ENCODE measurements at regions not wholly inside any gene's neighbourhood (a gene's known extent, or its start where the extent isn't known, plus 50 kb on each side); places are given as distances from the start of the nearest gene placed in this dataset.

GRCh38 chr3:643376-643775 lies 446.8 kb downstream of the CHL1 start:
- H3K14ac ChIP-seq (ENCODE audit: insufficient read length) = no peak overlapping the region
- H3K27ac ChIP-seq (ENCODE audit: low read depth, low read length) = no peak overlapping the region
- H4K91ac ChIP-seq (replicated peaks; ENCODE audit: insufficient read length, low read length) = no peak overlapping the region
- DNase-seq (ENCODE audit: low read depth in 1 of 2, low spot score in 2 of 2) (no peak), FAIRE-seq (no peak)
- no peaks in the 10 kb centered on the region for H3K36me3 ChIP-seq (ENCODE audit: control insufficient read depth in 2 of 4, insufficient read depth in 4 of 4, low read length in 3 of 4)
- no peak overlapping the region for H2AK5ac ChIP-seq (ENCODE audit: low read depth, low read length)
- no peak overlapping the region for H2BK15ac ChIP-seq (ENCODE audit: low read length)
- H2AFZ ChIP-seq (ENCODE audit: low read length) = no peak overlapping the region
- 100% methylated on average over 1 of the region's 1 CpG; no CpG with 5 or more reads in 1 of the 2 experiments for WGBS, 2 experiments (ENCODE audit: extremely low coverage in 1 of 2, insufficient coverage in 1 of 2, insufficient read length in 1 of 2, insufficient replicate concordance in 2 of 2, low coverage in 1 of 2, low lambda C conversion rate in 2 of 2, missing lambda C conversion rate in 1 of 2)
- no peak overlapping the region for H2BK20ac ChIP-seq (ENCODE audit: low read length)
- H3K4me1 ChIP-seq (replicated peaks in 1 of 4; ENCODE audit: control insufficient read depth in 3 of 4, insufficient read depth in 4 of 4, low read length in 3 of 4) = no peaks in the 10 kb centered on the region
- H3K79me2 ChIP-seq (ENCODE audit: control insufficient read depth in 1 of 2, insufficient read depth in 2 of 2, low read length in 2 of 2) = no peaks in the 10 kb centered on the region
- no peaks in the 10 kb centered on the region for H3K27me3 ChIP-seq (replicated peaks in 1 of 4; ENCODE audit: control insufficient read depth in 3 of 4, extremely low read depth in 1 of 4, insufficient read depth in 3 of 4, low read length in 3 of 4)
- H3K18ac ChIP-seq (ENCODE audit: extremely low read depth, low read length) = no peak overlapping the region
- H2BK5ac ChIP-seq (ENCODE audit: low read depth, low read length) = no peak overlapping the region
- H3K23me2 ChIP-seq (ENCODE audit: low read depth, low read length) = peaks cover 2% of the 10 kb centered on the region; the same call in 1 of the 2 replicates
- no peak overlapping the region for H3K9ac ChIP-seq (replicated peaks in 1 of 4; ENCODE audit: extremely low read depth in 1 of 4, low read depth in 3 of 4, low read length in 3 of 4)
- POLR2A ChIA-PET (ENCODE audit: partially characterized antibody) = no interaction called here
- no peak overlapping the region for H3K56ac ChIP-seq (replicated peaks; ENCODE audit: insufficient read length, low read depth, low read length)
- no peak overlapping the region for H3K23ac ChIP-seq (ENCODE audit: insufficient read length)
- no peak overlapping the region for H4K8ac ChIP-seq (ENCODE audit: extremely low read depth, insufficient read depth, low read length)
- H3K4me3 ChIP-seq (ENCODE audit: extremely low read depth in 1 of 4, insufficient read depth in 2 of 4, low read depth in 3 of 4, low read length in 4 of 4) = no peak overlapping the region
- H2BK12ac ChIP-seq (ENCODE audit: low read depth, low read length) = no peak overlapping the region
- no peaks in the 10 kb centered on the region for H4K20me1 ChIP-seq (replicated peaks in 1 of 2; ENCODE audit: control insufficient read depth in 1 of 2, insufficient read depth in 2 of 2, low read length in 2 of 2)
- no peak overlapping the region for H4K5ac ChIP-seq (ENCODE audit: insufficient read length, low read depth, low read length)
- H3K4me2 ChIP-seq (ENCODE audit: insufficient read depth in 1 of 2, low read depth in 2 of 2, low read length in 2 of 2) = no peak overlapping the region
- no peak overlapping the region for H2BK120ac ChIP-seq (replicated peaks; ENCODE audit: low read depth, low read length)
- no peaks in the 10 kb centered on the region for H3K9me3 ChIP-seq (ENCODE audit: insufficient read depth in 2 of 2, low read depth in 1 of 2, low read length in 1 of 2)
- H3K4ac ChIP-seq (replicated peaks; ENCODE audit: insufficient read length, low read depth, low read length) = no peak overlapping the region
- CTCF ChIA-PET (ENCODE audit: partially characterized antibody) = interaction anchor here (1.1 kb wide), 1 partner anchor 13 kb away, joined by 3 read pairs; no protein-coding TSS in a partner anchor
- H3K79me1 ChIP-seq (ENCODE audit: low read depth, low read length) = no peaks in the 10 kb centered on the region
- TF ChIP-seq GABPA (IDR thresholded peaks at IDR 0.05; ENCODE audit: borderline replicate concordance, insufficient read depth, low read length) (no peak), CEBPB (IDR thresholded peaks at IDR 0.05; ENCODE audit: low read depth, low read length) (no peak), MAX (IDR thresholded peaks at IDR 0.05) (no peak), HDAC2 (IDR thresholded peaks at IDR 0.05; ENCODE audit: borderline replicate concordance in 1 of 2, low read depth in 2 of 2, low read length in 2 of 2) (no peak), BACH1 (IDR thresholded peaks at IDR 0.05; ENCODE audit: low read length) (no peak), SIX5 (IDR thresholded peaks at IDR 0.05; ENCODE audit: low read depth, low read length) (no peak), TEAD4 (IDR thresholded peaks at IDR 0.05; ENCODE audit: low read depth, low read length) (no peak), EGR1 (IDR thresholded peaks at IDR 0.05; ENCODE audit: borderline replicate concordance, low read depth, low read length) (no peak), TAF7 (optimal IDR thresholded peaks at IDR 0.05; ENCODE audit: borderline replicate concordance, low read depth, low read length) (no peak), USF2 (IDR thresholded peaks at IDR 0.05; ENCODE audit: low read length) (no peak), EP300 (IDR thresholded peaks at IDR 0.05; ENCODE audit: borderline replicate concordance in 1 of 2, low read depth in 2 of 2, low read length in 2 of 2) (no peak), FOSL1 (IDR thresholded peaks at IDR 0.05; ENCODE audit: insufficient read depth, low read depth, low read length) (no peak)

All from H1 (cell line).